ENCODE measurements at regions not wholly inside any gene's neighbourhood (a gene's known extent, or its start where the extent isn't known, plus 50 kb on each side); places are given as distances from the start of the nearest gene placed in this dataset.
A peak's percentile ranks its signal among the peaks of the same experiment; 100 is the strongest.

GRCh38 chr22:26853495-26853894 is 196.1 kb downstream of the MIAT start:
- H3K9me3 ChIP-seq (ENCODE audit: control insufficient read depth, low read length): no peaks in the 10 kb centered on the region
- no peaks in the 10 kb centered on the region for H3K36me3 ChIP-seq (ENCODE audit: control insufficient read depth, insufficient read depth, low read length)
- H3K4me3 ChIP-seq (ENCODE audit: extremely low read depth, insufficient read depth, low read length, poor library complexity, severe bottlenecking): no peak overlapping the region
- H3K4me1 ChIP-seq (ENCODE audit: control insufficient read depth, insufficient read depth, low read length, poor library complexity, severe bottlenecking): no peaks in the 10 kb centered on the region
- WGBS, 2 experiments (ENCODE audit: insufficient coverage in 2 of 2): 93 to 94% methylated on average over 1 of the region's 2 CpGs
- H3K27ac ChIP-seq (ENCODE audit: low read depth, low read length, severe bottlenecking): no peak overlapping the region

- Histone ChIP-seq H3K9me3 (ENCODE audit: control insufficient read depth, low read length) (no peaks in the 10 kb centered on the region), H3K4me3 (ENCODE audit: extremely low read depth, insufficient read depth, low read length, poor library complexity, severe bottlenecking) (no peak overlapping the region), H3K27ac (ENCODE audit: low read depth, low read length, severe bottlenecking) (no peak overlapping the region), H3K4me1 (ENCODE audit: control insufficient read depth, insufficient read depth, low read length, poor library complexity, severe bottlenecking) (no peaks in the 10 kb centered on the region), H3K36me3 (ENCODE audit: control insufficient read depth, insufficient read depth, low read length) (no peaks in the 10 kb centered on the region)
- WGBS, 2 experiments (ENCODE audit: insufficient coverage in 2 of 2): 66 to 74% methylated on average over 4 to 5 of the region's 5 CpGs
Measured at GRCh38 chr22:26857169-26857568, 199.8 kb downstream of the MIAT start.

GRCh38 chr22:26860301-26860700 is 202.9 kb downstream of the MIAT start:
- 93% methylated on average over 7 to 8 of the region's 9 CpGs for WGBS, 2 experiments (ENCODE audit: insufficient coverage in 2 of 2)

GRCh38 chr22:26865021-26865420 is 207.6 kb downstream of the MIAT start:
- WGBS, 2 experiments (ENCODE audit: insufficient coverage in 2 of 2): 80% methylated on average over 1 of the region's 1 CpG; no CpG with 5 or more reads in 1 of the 2 experiments
- Histone ChIP-seq H3K9me3 (ENCODE audit: control insufficient read depth, low read length) (no peaks in the 10 kb centered on the region), H3K4me3 (ENCODE audit: extremely low read depth, insufficient read depth, low read length, poor library complexity, severe bottlenecking) (no peak overlapping the region), H3K27ac (ENCODE audit: low read depth, low read length, severe bottlenecking) (no peak overlapping the region), H3K4me1 (ENCODE audit: control insufficient read depth, insufficient read depth, low read length, poor library complexity, severe bottlenecking) (no peaks in the 10 kb centered on the region), H3K36me3 (ENCODE audit: control insufficient read depth, insufficient read depth, low read length) (no peaks in the 10 kb centered on the region)

More at GRCh38 chr22:26860301-26860700, 202.9 kb downstream of the MIAT start:
- no peak overlapping the region for H3K27ac ChIP-seq (ENCODE audit: low read depth, low read length, severe bottlenecking)
- H3K9me3 ChIP-seq (ENCODE audit: control insufficient read depth, low read length): no peaks in the 10 kb centered on the region
- no peaks in the 10 kb centered on the region for H3K36me3 ChIP-seq (ENCODE audit: control insufficient read depth, insufficient read depth, low read length)
- H3K4me1 ChIP-seq (ENCODE audit: control insufficient read depth, insufficient read depth, low read length, poor library complexity, severe bottlenecking): no peaks in the 10 kb centered on the region
- no peak overlapping the region for H3K4me3 ChIP-seq (ENCODE audit: extremely low read depth, insufficient read depth, low read length, poor library complexity, severe bottlenecking)

GRCh38 chr22:26883393-26883792 is 226.0 kb downstream of the MIAT start:
- Histone ChIP-seq H3K27ac (ENCODE audit: low read depth, low read length, severe bottlenecking) (no peak overlapping the region), H3K9me3 (ENCODE audit: control insufficient read depth, low read length) (no peaks in the 10 kb centered on the region), H3K36me3 (ENCODE audit: control insufficient read depth, insufficient read depth, low read length) (no peaks in the 10 kb centered on the region), H3K4me1 (ENCODE audit: control insufficient read depth, insufficient read depth, low read length, poor library complexity, severe bottlenecking) (peaks cover 17% of the 10 kb centered on the region), H3K4me3 (ENCODE audit: extremely low read depth, insufficient read depth, low read length, poor library complexity, severe bottlenecking) (no peak overlapping the region)
- WGBS, 2 experiments (ENCODE audit: insufficient coverage in 2 of 2): 87 to 93% methylated on average over 2 to 3 of the region's 4 CpGs

- WGBS, 2 experiments (ENCODE audit: insufficient coverage in 2 of 2): 88 to 93% methylated on average over 7 of the region's 7 CpGs
Measured at GRCh38 chr22:26884921-26885320, 227.5 kb downstream of the MIAT start.

GRCh38 chr22:26885441-26886261 is 228.3 kb downstream of the MIAT start:
- Histone ChIP-seq H3K9me3 (ENCODE audit: control insufficient read depth, low read length) (no peaks in the 10 kb centered on the region), H3K4me1 (ENCODE audit: control insufficient read depth, insufficient read depth, low read length, poor library complexity, severe bottlenecking) (peaks cover 22% of the 10 kb centered on the region), H3K27ac (ENCODE audit: low read depth, low read length, severe bottlenecking) (no peak overlapping the region), H3K36me3 (ENCODE audit: control insufficient read depth, insufficient read depth, low read length) (no peaks in the 10 kb centered on the region), H3K4me3 (ENCODE audit: extremely low read depth, insufficient read depth, low read length, poor library complexity, severe bottlenecking) (no peak overlapping the region)
- 17 to 72% methylated on average over 1 to 2 of the region's 2 CpGs for WGBS, 2 experiments (ENCODE audit: insufficient coverage in 2 of 2)

More at GRCh38 chr22:26884921-26885320, 227.5 kb downstream of the MIAT start:
- no peaks in the 10 kb centered on the region for H3K36me3 ChIP-seq (ENCODE audit: control insufficient read depth, insufficient read depth, low read length)
- no peaks in the 10 kb centered on the region for H3K9me3 ChIP-seq (ENCODE audit: control insufficient read depth, low read length)
- no peak overlapping the region for H3K4me3 ChIP-seq (ENCODE audit: extremely low read depth, insufficient read depth, low read length, poor library complexity, severe bottlenecking)
- H3K4me1 ChIP-seq (ENCODE audit: control insufficient read depth, insufficient read depth, low read length, poor library complexity, severe bottlenecking): peaks cover 22% of the 10 kb centered on the region
- no peak overlapping the region for H3K27ac ChIP-seq (ENCODE audit: low read depth, low read length, severe bottlenecking)

GRCh38 chr22:26887456-26887855 is 230.1 kb downstream of the MIAT start:
- H3K9me3 ChIP-seq (ENCODE audit: control insufficient read depth, low read length): no peaks in the 10 kb centered on the region
- H3K4me3 ChIP-seq (ENCODE audit: extremely low read depth, insufficient read depth, low read length, poor library complexity, severe bottlenecking): no peak overlapping the region
- peak overlapping the region; percentile 77 for H3K27ac ChIP-seq (ENCODE audit: low read depth, low read length, severe bottlenecking)
- peaks cover 24% of the 10 kb centered on the region for H3K4me1 ChIP-seq (ENCODE audit: control insufficient read depth, insufficient read depth, low read length, poor library complexity, severe bottlenecking)
- H3K36me3 ChIP-seq (ENCODE audit: control insufficient read depth, insufficient read depth, low read length): no peaks in the 10 kb centered on the region
- WGBS, 2 experiments (ENCODE audit: insufficient coverage in 2 of 2): 73 to 75% methylated on average over 4 to 5 of the region's 6 CpGs

- Histone ChIP-seq H3K36me3 (ENCODE audit: control insufficient read depth, insufficient read depth, low read length) (no peaks in the 10 kb centered on the region), H3K4me1 (ENCODE audit: control insufficient read depth, insufficient read depth, low read length, poor library complexity, severe bottlenecking) (peaks cover 28% of the 10 kb centered on the region), H3K4me3 (ENCODE audit: extremely low read depth, insufficient read depth, low read length, poor library complexity, severe bottlenecking) (no peak overlapping the region), H3K9me3 (ENCODE audit: control insufficient read depth, low read length) (no peaks in the 10 kb centered on the region), H3K27ac (ENCODE audit: low read depth, low read length, severe bottlenecking) (peak overlapping the region; percentile 77)
- WGBS, 2 experiments (ENCODE audit: insufficient coverage in 2 of 2): 78 to 90% methylated on average over 3 to 4 of the region's 4 CpGs
Measured at GRCh38 chr22:26887916-26888315, 230.5 kb downstream of the MIAT start.

GRCh38 chr22:26888887-26889286 is 231.5 kb downstream of the MIAT start:
- no peak overlapping the region for H3K27ac ChIP-seq (ENCODE audit: low read depth, low read length, severe bottlenecking)
- no peaks in the 10 kb centered on the region for H3K36me3 ChIP-seq (ENCODE audit: control insufficient read depth, insufficient read depth, low read length)
- H3K9me3 ChIP-seq (ENCODE audit: control insufficient read depth, low read length): no peaks in the 10 kb centered on the region
- H3K4me3 ChIP-seq (ENCODE audit: extremely low read depth, insufficient read depth, low read length, poor library complexity, severe bottlenecking): no peak overlapping the region
- peaks cover 37% of the 10 kb centered on the region for H3K4me1 ChIP-seq (ENCODE audit: control insufficient read depth, insufficient read depth, low read length, poor library complexity, severe bottlenecking)
- 86 to 90% methylated on average over 7 to 8 of the region's 8 CpGs for WGBS, 2 experiments (ENCODE audit: insufficient coverage in 2 of 2)

- WGBS, 2 experiments (ENCODE audit: insufficient coverage in 2 of 2): 92 to 95% methylated on average over 5 of the region's 7 CpGs
- no peak overlapping the region for H3K27ac ChIP-seq (ENCODE audit: low read depth, low read length, severe bottlenecking)
- no peaks in the 10 kb centered on the region for H3K36me3 ChIP-seq (ENCODE audit: control insufficient read depth, insufficient read depth, low read length)
- H3K4me3 ChIP-seq (ENCODE audit: extremely low read depth, insufficient read depth, low read length, poor library complexity, severe bottlenecking): no peak overlapping the region
- H3K9me3 ChIP-seq (ENCODE audit: control insufficient read depth, low read length): no peaks in the 10 kb centered on the region
- peaks cover 46% of the 10 kb centered on the region for H3K4me1 ChIP-seq (ENCODE audit: control insufficient read depth, insufficient read depth, low read length, poor library complexity, severe bottlenecking)
Measured at GRCh38 chr22:26889802-26890201, 232.4 kb downstream of the MIAT start.
